ENCODE measurements at regions not wholly inside any gene's neighbourhood (a gene's known extent, or its start where the extent isn't known, plus 50 kb on each side); places are given as distances from the start of the nearest gene placed in this dataset.
A peak's percentile ranks its signal among the peaks of the same experiment; 100 is the strongest.

- ATAC-seq (no peak), DNase-seq (no peak)
- Mint-ChIP-seq H3K27ac (no peak overlapping the region), H3K4me3 (no peak overlapping the region), H3K9me3 (peaks cover 3 to 26% (median 12%) of the 10 kb centered on the region in 9 donors), H3K36me3 (peaks cover 0 to 18% (median 1%) of the 10 kb centered on the region in 3 donors), H3K4me1 (no peaks in the 10 kb centered on the region), H3K27me3 (no peaks in the 10 kb centered on the region)
- POLR2A ChIA-PET: no interaction called here
Measured at GRCh38 chr2:122391726-122392125, 636.3 kb downstream of the TSN start.

GRCh38 chr2:122395687-122396086 lies 640.2 kb downstream of the TSN start:
- H3K27me3 Mint-ChIP-seq: peaks cover 0 to 3% (median 0%) of the 10 kb centered on the region in 5 donors
- POLR2A ChIA-PET: no interaction called here
- no peaks in the 10 kb centered on the region for H3K4me1 Mint-ChIP-seq
- peaks cover 0 to 10% (median 2%) of the 10 kb centered on the region in 9 donors for H3K9me3 Mint-ChIP-seq
- DNase-seq (no peak), ATAC-seq (no peak)
- H3K27ac Mint-ChIP-seq: peak overlapping the region in 1 of 10 donors; percentile 15
- H3K36me3 Mint-ChIP-seq: no peaks in the 10 kb centered on the region
- H3K4me3 Mint-ChIP-seq: no peak overlapping the region

- H3K4me1 Mint-ChIP-seq: no peaks in the 10 kb centered on the region
- ATAC-seq (no peak), DNase-seq (no peak)
- no peak overlapping the region for H3K27ac Mint-ChIP-seq
- no peak overlapping the region for H3K4me3 Mint-ChIP-seq
- peaks cover 0 to 17% (median 0%) of the 10 kb centered on the region in 9 donors for H3K9me3 Mint-ChIP-seq
- H3K27me3 Mint-ChIP-seq: peaks cover 0 to 8% (median 0%) of the 10 kb centered on the region in 5 donors
- POLR2A ChIA-PET: no interaction called here
- H3K36me3 Mint-ChIP-seq: peaks cover 0 to 8% (median 0%) of the 10 kb centered on the region in 3 donors
Measured at GRCh38 chr2:122411231-122411630, 655.8 kb downstream of the TSN start.

GRCh38 chr2:122412360-122412759 lies 656.9 kb downstream of the TSN start:
- H3K4me1 Mint-ChIP-seq: no peaks in the 10 kb centered on the region
- peaks cover 0 to 8% (median 0%) of the 10 kb centered on the region in 5 donors for H3K27me3 Mint-ChIP-seq

GRCh38 chr2:122414902-122415301 lies 659.5 kb downstream of the TSN start:
- H3K27ac Mint-ChIP-seq: no peak overlapping the region
- POLR2A ChIA-PET: no interaction called here
- H3K9me3 Mint-ChIP-seq: peaks cover 0 to 17% (median 4%) of the 10 kb centered on the region in 9 donors
- no peak overlapping the region for H3K4me3 Mint-ChIP-seq
- no peak for DNase-seq
- no peaks in the 10 kb centered on the region for H3K4me1 Mint-ChIP-seq
- peaks cover 0 to 8% (median 0%) of the 10 kb centered on the region in 3 donors for H3K36me3 Mint-ChIP-seq
- no peak for ATAC-seq
- H3K27me3 Mint-ChIP-seq: peaks cover 0 to 5% (median 2%) of the 10 kb centered on the region in 5 donors

More at GRCh38 chr2:122412360-122412759, 656.9 kb downstream of the TSN start:
- no peak overlapping the region for H3K27ac Mint-ChIP-seq
- no peak for DNase-seq
- H3K4me3 Mint-ChIP-seq: no peak overlapping the region
- peaks cover 0 to 17% (median 4%) of the 10 kb centered on the region in 9 donors for H3K9me3 Mint-ChIP-seq
- H3K36me3 Mint-ChIP-seq: peaks cover 0 to 8% (median 0%) of the 10 kb centered on the region in 3 donors
- POLR2A ChIA-PET: no interaction called here
- ATAC-seq: no peak

GRCh38 chr2:122417114-122417513 lies 661.7 kb downstream of the TSN start:
- H3K27me3 Mint-ChIP-seq: peaks cover 0 to 5% (median 2%) of the 10 kb centered on the region in 5 donors
- H3K27ac Mint-ChIP-seq: no peak overlapping the region
- peaks cover 0 to 9% (median 4%) of the 10 kb centered on the region in 9 donors for H3K9me3 Mint-ChIP-seq
- POLR2A ChIA-PET: no interaction called here
- H3K36me3 Mint-ChIP-seq: no peaks in the 10 kb centered on the region
- ATAC-seq (no peak), DNase-seq (no peak)
- H3K4me1 Mint-ChIP-seq: no peaks in the 10 kb centered on the region
- H3K4me3 Mint-ChIP-seq: no peak overlapping the region

GRCh38 chr2:122421775-122422174 lies 666.3 kb downstream of the TSN start:
- Mint-ChIP-seq H3K36me3 (no peaks in the 10 kb centered on the region), H3K4me3 (no peak overlapping the region), H3K9me3 (peaks cover 0 to 13% (median 2%) of the 10 kb centered on the region in 9 donors), H3K4me1 (no peaks in the 10 kb centered on the region), H3K27me3 (peaks cover 0 to 5% (median 0%) of the 10 kb centered on the region in 5 donors), H3K27ac (no peak overlapping the region)
- DNase-seq: no peak
- POLR2A ChIA-PET: no interaction called here
- ATAC-seq: no peak

- POLR2A ChIA-PET: no interaction called here
- Mint-ChIP-seq H3K27me3 (peaks cover 0 to 5% (median 0%) of the 10 kb centered on the region in 5 donors), H3K4me1 (no peaks in the 10 kb centered on the region), H3K36me3 (no peaks in the 10 kb centered on the region), H3K9me3 (peaks cover 0 to 20% (median 2%) of the 10 kb centered on the region in 9 donors), H3K27ac (no peak overlapping the region), H3K4me3 (no peak overlapping the region)
- ATAC-seq: no peak
- DNase-seq: no peak
Measured at GRCh38 chr2:122422384-122422991, 667.0 kb downstream of the TSN start.

GRCh38 chr2:122423934-122424333 lies 668.5 kb downstream of the TSN start:
- POLR2A ChIA-PET: no interaction called here
- DNase-seq: no peak
- peaks cover 0 to 11% (median 2%) of the 10 kb centered on the region in 9 donors for H3K9me3 Mint-ChIP-seq
- H3K4me1 Mint-ChIP-seq: no peaks in the 10 kb centered on the region
- H3K27ac Mint-ChIP-seq: no peak overlapping the region
- ATAC-seq: no peak
- H3K36me3 Mint-ChIP-seq: no peaks in the 10 kb centered on the region
- H3K4me3 Mint-ChIP-seq: no peak overlapping the region
- no peaks in the 10 kb centered on the region for H3K27me3 Mint-ChIP-seq

GRCh38 chr2:122433123-122433754 lies 677.8 kb downstream of the TSN start:
- peaks cover 0 to 6% (median 0%) of the 10 kb centered on the region in 9 donors for H3K9me3 Mint-ChIP-seq
- H3K27ac Mint-ChIP-seq: no peak overlapping the region
- POLR2A ChIA-PET: no interaction called here
- no peak overlapping the region for H3K4me3 Mint-ChIP-seq
- ATAC-seq (no peak), DNase-seq (no peak)
- no peaks in the 10 kb centered on the region for H3K4me1 Mint-ChIP-seq
- peaks cover 0 to 12% (median 2%) of the 10 kb centered on the region in 5 donors for H3K27me3 Mint-ChIP-seq
- no peaks in the 10 kb centered on the region for H3K36me3 Mint-ChIP-seq

GRCh38 chr2:122445003-122445402 lies 689.6 kb downstream of the TSN start:
- no peaks in the 10 kb centered on the region for H3K36me3 Mint-ChIP-seq

GRCh38 chr2:122446761-122447160 lies 691.3 kb downstream of the TSN start:
- ATAC-seq: no peak
- Mint-ChIP-seq H3K9me3 (peaks cover 0 to 18% (median 3%) of the 10 kb centered on the region in 9 donors), H3K4me1 (no peaks in the 10 kb centered on the region), H3K36me3 (no peaks in the 10 kb centered on the region), H3K27ac (no peak overlapping the region), H3K4me3 (no peak overlapping the region), H3K27me3 (peaks cover 0 to 14% (median 5%) of the 10 kb centered on the region in 5 donors)
- POLR2A ChIA-PET: no interaction called here
- no peak for DNase-seq

More at GRCh38 chr2:122445003-122445402, 689.6 kb downstream of the TSN start:
- ATAC-seq: no peak
- H3K9me3 Mint-ChIP-seq: peaks cover 0 to 11% (median 3%) of the 10 kb centered on the region in 9 donors
- no peak overlapping the region for H3K27ac Mint-ChIP-seq
- H3K27me3 Mint-ChIP-seq: peaks cover 0 to 14% (median 5%) of the 10 kb centered on the region in 5 donors
- no peak overlapping the region for H3K4me3 Mint-ChIP-seq
- no peak for DNase-seq
- POLR2A ChIA-PET: no interaction called here
- no peaks in the 10 kb centered on the region for H3K4me1 Mint-ChIP-seq

- ATAC-seq (no peak), DNase-seq (no peak)
- H3K4me3 Mint-ChIP-seq: no peak overlapping the region
- peaks cover 0 to 18% (median 7%) of the 10 kb centered on the region in 9 donors for H3K9me3 Mint-ChIP-seq
- no peaks in the 10 kb centered on the region for H3K36me3 Mint-ChIP-seq
- POLR2A ChIA-PET: no interaction called here
- no peak overlapping the region for H3K27ac Mint-ChIP-seq
- H3K4me1 Mint-ChIP-seq: no peaks in the 10 kb centered on the region
- peaks cover 0 to 14% (median 5%) of the 10 kb centered on the region in 5 donors for H3K27me3 Mint-ChIP-seq
Measured at GRCh38 chr2:122447237-122447636, 691.8 kb downstream of the TSN start.
